PC-3 (cell line): ENCODE measurements at regions not wholly inside any gene's neighbourhood (a gene's known extent, or its start where the extent isn't known, plus 50 kb on each side); places are given as distances from the start of the nearest gene placed in this dataset.

ENCODE experiments used
- EZH2 ChIP-seq: fragments of 300-600 bp; sonication (generic); IDR thresholded peaks from one replicate; pipeline ENCODE4 v1.6.1; 2017; ENCODE audit warnings: antibody characterized with exemption, mild to moderate bottlenecking, low read length; ENCODE audit not compliant: unreplicated experiment
- EZH2phosphoT487 ChIP-seq: fragments of 300-600 bp; sonication (generic); IDR thresholded peaks from 2 replicates; pipeline ENCODE4 v1.6.1; 2018; ENCODE audit warnings: mild to moderate bottlenecking, antibody characterized with exemption, low read length, borderline replicate concordance
- TF ChIP-seq, protein P1 (sequence below): fragments of 300-600 bp; sonication (generic); conservative IDR thresholded peaks from 2 replicates; pipeline ENCODE4 v1.5.1; 2017; ENCODE audit warnings: antibody characterized with exemption, low read depth, mild to moderate bottlenecking, low read length

DNA sequence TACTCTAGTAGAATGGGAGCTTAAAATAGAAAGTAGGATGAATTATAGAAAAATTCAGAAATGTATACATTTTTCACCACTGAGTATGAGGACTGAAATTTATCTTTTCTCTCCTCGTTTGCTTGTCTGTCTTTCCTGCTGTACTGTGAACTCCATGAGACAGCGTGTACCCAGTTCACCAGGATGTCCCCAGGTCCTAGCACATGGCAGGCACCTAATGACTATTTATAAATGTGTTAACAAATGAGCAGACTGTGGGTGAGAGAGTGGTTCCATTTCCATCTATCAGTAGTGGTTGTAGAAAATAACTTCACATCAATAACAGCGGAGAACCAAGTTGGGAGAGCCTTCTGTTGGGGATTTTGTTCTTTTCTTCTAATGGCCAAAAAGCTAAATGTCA, 106.3 kb downstream of the NUS1 start:
- TF ChIP-seq, protein P1, sequence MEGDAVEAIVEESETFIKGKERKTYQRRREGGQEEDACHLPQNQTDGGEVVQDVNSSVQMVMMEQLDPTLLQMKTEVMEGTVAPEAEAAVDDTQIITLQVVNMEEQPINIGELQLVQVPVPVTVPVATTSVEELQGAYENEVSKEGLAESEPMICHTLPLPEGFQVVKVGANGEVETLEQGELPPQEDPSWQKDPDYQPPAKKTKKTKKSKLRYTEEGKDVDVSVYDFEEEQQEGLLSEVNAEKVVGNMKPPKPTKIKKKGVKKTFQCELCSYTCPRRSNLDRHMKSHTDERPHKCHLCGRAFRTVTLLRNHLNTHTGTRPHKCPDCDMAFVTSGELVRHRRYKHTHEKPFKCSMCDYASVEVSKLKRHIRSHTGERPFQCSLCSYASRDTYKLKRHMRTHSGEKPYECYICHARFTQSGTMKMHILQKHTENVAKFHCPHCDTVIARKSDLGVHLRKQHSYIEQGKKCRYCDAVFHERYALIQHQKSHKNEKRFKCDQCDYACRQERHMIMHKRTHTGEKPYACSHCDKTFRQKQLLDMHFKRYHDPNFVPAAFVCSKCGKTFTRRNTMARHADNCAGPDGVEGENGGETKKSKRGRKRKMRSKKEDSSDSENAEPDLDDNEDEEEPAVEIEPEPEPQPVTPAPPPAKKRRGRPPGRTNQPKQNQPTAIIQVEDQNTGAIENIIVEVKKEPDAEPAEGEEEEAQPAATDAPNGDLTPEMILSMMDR: no peak
- no peak for TF ChIP-seq EZH2
- no peak for TF ChIP-seq EZH2phosphoT487
